ENCODE measurements at regions not wholly inside any gene's neighbourhood (a gene's known extent, or its start where the extent isn't known, plus 50 kb on each side); places are given as distances from the start of the nearest gene placed in this dataset.
"Not testable (repeated sequence)": the region's sequence is repeated elsewhere in the genome, so short reads cannot be mapped to it uniquely, and the experiment has no call there.

DNA sequence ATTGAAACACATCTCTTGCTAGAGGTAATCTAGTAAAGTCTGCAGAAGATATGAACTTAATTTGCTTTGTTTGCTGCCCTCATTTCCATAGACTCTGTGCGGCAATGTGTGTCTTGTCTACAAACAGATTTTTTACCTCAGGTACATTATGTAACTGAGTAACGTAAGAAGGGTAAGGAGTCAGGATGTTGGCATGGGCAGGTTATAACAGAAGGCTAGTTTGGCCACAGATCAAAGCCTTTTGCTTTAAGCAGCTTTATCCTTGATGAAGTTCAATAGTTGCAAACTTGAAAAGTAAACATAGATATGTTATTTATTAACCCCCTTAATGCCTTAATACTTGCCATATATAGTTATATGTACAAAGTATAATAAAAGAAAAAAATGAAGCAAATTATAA lies 391.6 kb upstream of the FKBP1C start:
- DNase-seq (ENCODE audit: low spot score), result no peak

DNA sequence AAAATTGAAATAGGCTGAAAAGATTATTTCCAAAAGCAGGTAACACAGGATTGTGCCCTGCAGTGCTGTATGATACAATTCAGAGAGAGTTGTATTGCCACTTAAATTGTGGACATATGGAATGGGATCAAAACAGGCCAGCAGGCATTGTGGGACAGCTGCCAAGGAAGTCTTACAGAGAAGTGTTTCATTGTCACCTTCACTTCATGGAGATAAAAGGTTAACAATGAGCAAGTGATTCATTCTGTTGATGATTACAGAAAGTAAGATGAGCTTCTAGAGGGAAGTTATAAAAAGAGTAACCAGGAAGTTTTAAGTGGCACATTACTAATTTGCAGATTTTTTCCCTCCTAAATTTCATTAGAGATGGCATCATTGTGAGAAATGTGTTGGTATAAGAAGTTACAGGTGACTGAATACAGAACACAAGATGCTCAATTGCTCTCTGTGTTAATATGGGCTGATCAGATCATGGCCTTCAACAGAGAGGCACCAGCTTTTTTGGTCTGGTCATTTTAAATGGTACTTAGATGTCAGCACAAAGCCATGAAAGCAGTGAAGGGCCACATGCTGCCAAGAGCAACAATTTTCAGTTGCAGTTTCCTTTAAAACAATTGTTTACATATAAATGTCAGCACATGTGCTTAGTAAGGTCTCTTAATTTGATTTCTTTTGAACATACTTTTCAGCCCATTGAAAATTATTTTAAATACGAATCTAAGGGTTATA lies 402.5 kb upstream of the FKBP1C start:
- no peak for DNase-seq (ENCODE audit: low spot score)

DNA sequence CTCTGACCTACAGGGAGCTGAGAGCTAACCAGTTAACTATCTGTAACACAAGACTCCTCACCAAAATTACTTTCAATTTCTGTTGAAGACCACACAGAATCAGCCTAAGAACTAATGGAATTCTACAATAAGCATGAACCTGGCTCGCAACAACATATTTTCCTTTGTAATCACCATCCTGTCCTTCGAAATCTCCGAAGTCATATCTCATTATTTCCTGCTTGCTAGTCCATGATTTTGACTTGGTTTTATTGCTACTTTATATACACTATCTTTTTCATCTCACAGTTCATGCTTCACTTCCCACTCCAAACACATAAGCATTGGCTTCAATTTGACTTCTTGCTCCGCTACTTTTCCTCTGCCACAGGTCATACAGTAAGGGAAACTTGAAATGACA lies 405.8 kb upstream of the FKBP1C start:
- DNase-seq (ENCODE audit: low spot score), result no peak

DNA sequence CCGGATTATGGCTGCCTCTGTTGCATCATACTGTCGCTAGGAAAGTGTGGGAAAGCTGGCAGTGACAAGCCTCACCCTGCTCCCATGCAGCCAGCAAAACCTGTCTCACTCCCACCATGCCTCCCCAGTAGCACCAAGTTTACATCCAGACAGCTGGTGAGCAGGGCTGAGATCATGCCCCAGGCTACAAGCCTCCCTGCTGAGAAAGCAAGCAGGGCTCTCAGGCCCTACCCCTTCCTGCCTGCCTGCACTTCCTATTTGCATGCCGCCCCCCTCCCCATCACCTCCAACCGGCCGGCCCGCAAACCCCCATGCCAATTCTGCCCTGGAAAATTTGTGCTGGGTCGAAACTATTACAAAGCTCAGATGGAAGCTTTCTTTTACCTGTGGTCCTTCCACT lies 408.2 kb upstream of the FKBP1C start:
- DNase-seq (ENCODE audit: low spot score), result no peak

DNA sequence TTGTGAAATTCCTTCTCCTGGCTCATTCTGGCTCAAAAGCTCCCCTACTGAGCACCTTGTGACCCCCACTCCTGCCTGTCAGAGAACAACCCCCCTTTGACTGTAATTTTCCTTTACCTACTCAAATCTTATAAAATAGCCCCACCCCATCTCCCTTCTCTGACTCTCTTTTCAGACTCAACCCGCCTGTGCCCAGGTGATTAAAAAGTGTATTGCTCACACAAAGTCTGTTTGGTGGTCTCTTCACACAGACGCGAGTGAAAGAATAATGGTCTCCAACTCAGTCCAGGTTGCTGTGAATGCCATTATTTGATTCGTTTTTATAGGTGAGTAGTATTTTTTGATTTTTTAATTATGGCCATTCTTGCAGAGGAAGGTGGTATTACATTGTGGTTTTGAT lies 414.1 kb upstream of the FKBP1C start:
- DNase-seq (ENCODE audit: low spot score), result no peak

DNA sequence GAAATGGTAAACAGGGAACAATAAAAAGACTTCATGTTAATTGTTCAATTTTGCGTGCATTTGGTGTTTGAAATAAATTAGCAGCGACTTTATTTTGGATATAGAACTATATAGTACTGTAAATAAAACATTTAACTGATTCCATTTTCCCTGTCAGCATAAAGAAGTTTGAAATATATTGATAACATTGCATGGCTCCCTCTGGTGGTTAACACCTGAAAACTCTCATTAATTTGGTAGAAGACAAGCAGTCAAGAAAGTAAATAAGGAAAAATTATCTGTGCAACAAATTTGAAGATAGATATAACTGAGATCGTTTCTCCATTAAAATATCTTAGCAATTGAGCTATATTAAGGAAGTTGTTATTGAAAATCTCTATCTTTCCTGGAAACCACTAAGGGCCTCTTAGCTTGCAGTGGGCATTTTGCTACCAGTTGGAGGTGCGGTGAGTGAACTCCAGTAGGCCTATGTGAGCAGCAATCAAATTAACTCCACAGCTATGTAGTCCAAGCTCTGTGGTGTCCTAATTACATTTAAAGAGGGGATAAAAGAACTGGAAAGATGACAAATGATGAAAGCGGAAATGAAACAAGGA lies 435.7 kb upstream of the FKBP1C start:
- peak; percentile 7 for DNase-seq (ENCODE audit: low spot score)

DNA sequence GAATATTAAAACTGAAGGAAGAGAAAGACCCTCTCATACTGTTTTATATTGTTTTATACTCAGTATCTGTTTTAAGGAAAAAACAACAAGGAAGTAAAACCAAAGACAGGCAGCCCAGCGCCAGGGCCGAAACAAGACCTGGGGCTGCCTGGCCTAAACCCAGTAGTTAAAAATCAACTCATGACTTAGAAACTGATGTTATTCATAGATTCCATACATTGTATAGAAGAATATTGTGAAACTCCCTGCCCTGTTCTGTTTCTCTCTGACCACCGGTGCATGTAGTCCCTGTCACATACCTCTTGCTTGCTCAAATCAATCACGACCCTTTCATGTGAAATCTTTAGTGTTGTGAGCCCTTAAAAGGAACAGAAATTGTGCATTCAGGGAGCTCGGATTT lies 445.1 kb upstream of the FKBP1C start:
- not testable (repeated sequence) for DNase-seq (ENCODE audit: low spot score)

DNA sequence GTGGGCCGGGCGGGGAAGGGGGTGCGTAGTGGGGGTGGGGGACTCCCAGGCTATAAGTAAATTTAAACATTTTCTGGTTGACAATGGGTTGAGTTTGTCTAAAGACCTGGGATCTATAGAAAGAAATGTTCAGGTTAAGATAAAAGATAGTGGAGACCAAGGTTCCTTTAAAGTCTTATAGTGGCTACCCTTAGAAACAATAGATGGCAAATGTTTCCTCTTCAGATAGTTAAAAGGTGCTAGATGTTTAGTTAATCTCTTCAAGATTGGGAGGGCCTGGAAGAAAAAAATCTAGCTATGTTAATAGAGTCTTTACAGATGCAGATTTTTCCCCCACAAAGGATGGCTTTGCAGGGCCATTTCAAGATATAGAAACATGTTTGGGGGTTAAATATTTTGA lies 446.4 kb upstream of the FKBP1C start:
- DNase-seq (ENCODE audit: low spot score), result no peak

DNA sequence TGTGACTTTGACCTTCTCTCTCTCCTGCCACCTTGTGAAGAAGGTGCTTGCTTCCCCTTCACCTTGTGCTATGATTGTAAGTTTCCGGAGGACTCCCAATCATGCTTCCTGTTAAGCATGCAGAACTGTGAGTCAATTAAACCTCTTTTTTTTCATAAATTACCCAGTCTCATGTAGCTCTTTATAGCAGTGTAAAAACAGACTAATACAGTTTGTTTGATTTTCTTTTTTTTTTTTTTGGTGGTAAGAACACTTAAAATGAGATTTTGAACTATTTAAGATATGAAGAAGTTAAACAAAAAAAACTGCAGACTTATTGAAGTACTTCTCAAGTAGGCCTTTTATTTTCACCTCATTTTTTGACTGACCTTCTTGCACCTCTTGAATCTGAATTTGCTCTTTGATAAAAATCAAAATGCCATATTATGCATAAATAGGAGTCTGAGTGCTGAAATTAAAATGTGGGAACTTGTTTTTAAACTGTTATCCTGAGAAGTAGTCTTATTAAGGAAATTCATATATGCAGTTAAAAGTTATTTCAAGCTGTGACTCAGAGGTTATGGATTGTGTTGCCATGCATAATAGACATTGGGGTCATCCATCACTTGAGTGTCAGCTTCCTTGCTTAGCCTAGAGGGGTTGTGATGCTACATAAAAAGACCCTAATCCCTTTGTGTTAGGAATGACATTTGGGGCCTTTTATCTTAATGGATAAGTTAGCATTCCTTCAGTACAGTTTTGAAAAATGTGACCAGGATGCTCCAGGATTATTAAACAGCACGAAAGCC lies 447.9 kb upstream of the FKBP1C start:
- no peak for DNase-seq (ENCODE audit: low spot score)

DNA sequence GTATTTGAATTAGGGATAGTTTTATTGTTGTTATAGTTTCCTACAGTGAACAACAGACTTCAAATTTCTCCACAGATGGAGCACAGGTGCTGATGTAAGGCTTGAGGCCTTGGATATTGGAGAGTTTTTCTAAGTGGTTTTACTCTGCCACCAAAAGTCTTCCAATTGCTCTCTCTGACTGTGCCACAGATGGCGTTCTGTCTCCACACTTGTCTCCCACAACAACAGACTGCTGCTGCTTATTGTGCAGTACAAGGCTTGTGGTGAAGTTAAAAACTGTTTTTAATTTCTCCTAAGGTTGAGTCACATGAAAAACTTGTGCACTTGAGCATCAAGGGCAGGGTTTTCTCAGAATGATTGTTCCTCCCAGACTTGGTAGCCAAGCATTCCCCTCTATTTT lies 460.9 kb upstream of the KHDRBS2 start:
- DNase-seq (ENCODE audit: low spot score), result peak; percentile 3

DNA sequence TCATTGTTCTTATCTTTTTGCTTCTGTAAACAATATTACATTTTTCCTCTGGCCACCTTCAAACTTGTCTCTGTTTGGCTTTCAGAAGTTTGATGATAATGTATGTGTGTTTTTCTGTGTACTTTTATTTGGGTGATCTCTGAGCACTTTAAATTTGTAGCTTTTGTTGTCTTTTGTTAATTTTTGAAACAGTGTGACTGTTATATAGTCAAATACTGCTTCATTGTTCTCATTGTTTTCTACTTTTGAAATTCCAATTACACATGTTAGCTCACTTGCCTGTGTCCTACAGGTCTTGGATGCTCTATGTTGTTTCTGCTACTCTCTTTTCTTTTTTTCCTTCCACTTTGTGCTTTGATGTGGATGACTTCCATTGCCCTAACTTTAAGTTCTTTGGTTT lies 460.1 kb upstream of the KHDRBS2 start:
- DNase-seq (ENCODE audit: low spot score), result no peak

DNA sequence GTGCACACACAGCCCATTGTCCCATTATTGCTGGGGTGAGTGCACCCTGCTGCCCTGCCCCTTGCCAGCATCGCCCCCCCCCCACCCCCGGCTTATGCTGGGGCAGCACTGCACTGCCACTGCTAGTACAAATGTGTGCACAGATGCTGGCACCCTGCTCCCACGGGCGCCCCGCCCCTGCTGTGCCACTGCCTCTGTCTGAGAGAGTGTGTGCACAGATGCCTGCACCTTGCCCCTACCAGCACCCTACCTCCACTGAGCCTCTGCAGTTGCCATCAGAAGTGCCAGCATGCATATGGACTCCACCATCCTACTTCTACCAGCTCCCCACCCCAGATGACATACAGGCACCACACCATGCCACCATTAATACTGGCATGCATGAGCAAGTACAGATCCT lies 454.6 kb upstream of the KHDRBS2 start:
- no peak for DNase-seq (ENCODE audit: low spot score)

DNA sequence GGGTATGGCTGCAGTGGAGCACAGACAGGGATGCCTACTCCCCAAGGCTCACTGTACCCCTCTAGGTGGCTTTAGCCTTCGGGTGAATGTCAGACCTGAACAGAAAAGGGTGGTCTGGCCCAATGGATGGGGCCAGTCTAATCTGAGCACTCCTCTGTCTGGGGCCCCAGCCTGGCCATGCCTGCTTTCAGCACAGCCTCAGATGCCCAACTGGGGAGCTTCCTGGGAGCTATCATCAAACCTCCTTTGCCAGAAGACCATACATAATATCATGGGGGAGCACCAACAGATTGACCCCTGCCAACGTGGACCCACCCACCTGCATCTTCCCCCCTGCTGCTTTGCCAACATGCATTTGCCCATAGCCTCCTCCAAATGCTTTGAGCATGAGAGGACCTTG lies 454.1 kb upstream of the KHDRBS2 start:
- DNase-seq (ENCODE audit: low spot score), result no peak

DNA sequence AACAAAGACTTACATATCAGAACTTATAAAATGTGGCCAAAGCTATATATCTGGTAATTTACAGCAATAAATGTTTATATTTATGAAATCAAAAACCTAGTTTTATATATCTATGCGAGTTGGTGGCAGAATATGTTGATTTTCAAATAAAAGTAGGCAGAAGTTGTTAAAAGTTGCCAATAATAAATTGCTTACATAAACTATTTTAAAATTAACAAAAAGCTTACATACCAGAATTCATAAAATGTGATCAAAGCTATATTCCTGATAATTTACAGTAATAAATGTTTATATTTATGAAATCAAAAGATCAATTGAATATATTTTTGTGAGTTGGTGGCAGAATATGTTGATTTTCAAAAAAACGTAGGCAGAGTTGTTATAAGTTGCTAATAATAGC lies 451.8 kb upstream of the KHDRBS2 start:
- DNase-seq (ENCODE audit: low spot score), result no peak

DNA sequence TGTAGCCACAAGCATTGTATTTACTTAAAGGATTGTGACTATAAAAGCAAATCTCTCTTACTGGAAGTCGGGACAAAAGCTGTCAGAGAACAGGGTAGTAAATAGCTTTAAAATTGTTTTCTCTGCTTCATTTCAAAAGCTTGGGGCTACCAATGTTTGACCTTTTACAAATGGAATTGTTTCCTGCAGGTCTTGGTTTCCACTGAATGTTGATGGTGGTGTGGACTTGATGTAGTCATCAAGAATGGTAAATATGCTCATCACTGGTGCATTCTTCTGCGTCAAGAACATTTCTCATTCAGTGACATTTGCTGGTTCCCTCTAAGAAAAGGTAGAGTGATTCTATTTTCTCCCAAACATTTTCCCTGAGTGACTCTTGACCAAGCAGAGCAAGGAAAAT lies 435.4 kb upstream of the KHDRBS2 start:
- no peak for DNase-seq (ENCODE audit: low spot score)

DNA sequence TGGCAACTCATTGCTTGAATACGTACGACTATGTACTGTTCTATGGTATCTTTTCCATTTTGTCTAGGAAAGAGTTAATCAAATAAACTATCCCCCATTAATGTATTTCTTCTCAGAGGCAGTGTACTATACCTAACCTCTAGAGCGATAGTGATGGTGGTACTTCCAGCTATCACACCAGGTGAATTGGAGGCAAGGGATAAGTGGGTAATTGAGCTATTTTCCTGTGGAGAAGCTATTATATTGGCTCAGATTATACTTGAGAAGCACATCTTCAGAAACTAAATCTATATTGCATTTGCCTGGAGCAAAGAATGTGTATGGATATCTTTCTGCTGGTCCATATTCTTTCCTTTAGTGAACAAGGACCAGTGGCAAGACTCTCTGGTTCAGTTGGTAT lies 430.7 kb upstream of the KHDRBS2 start:
- DNase-seq (ENCODE audit: low spot score), result no peak

DNA sequence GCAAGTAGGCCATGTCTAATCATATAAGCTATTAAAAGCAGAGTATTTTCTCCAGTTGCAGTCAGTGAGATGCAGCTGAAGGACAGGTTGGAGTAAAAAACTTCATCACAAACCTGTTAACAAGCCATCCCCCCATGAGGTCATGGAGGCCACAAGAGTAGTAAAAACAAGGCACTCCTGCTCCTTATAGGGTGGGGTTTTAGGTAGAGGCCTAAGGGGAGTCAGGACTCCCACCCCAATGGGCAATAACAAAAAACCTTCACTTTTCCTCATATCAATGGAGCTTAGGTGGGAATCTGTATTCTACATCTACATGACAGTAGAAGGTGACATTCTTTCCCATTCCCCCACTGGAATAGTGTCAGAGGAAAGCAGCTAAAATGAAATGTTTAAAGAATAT lies 428.1 kb upstream of the KHDRBS2 start:
- no peak for DNase-seq (ENCODE audit: low spot score)

DNA sequence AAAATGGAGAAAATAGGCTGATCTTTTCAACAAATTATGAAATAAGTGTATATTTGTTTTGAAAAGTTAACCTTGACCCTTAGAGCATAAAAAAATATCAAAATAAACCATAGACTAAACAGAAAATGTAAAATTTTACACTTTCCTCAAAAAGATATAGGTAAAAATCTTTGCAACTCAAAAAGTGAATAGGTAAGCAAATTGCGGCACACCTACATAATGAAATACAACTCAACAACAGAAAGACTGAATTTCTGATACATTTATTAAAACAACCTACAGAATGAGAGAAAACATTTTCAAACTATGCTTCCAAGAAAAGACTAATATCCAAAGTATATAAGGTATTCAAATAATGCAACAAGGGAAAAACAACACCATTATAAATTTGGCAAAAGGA lies 425.7 kb upstream of the KHDRBS2 start:
- DNase-seq (ENCODE audit: low spot score), result no peak

DNA sequence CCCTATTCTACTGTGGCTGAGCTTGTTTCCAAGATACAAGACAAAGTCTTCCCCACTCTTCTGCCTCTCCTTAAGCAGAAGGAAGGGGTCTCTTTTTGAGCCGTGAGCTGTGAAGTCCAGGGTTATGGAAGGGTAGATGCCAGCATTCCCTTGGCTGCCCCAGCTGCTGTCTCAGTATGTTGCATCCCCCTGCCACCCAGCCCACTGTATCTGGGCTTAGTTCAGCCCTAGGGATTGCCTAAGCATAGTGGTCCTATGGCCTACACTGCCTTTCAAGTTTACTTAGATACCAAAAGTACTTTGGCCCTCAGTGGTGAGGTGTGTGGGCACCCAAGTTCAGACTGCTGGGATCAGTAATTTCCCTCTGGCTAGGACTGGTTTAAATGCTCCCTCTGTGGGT lies 421.9 kb upstream of the KHDRBS2 start:
- no peak for DNase-seq (ENCODE audit: low spot score)

DNA sequence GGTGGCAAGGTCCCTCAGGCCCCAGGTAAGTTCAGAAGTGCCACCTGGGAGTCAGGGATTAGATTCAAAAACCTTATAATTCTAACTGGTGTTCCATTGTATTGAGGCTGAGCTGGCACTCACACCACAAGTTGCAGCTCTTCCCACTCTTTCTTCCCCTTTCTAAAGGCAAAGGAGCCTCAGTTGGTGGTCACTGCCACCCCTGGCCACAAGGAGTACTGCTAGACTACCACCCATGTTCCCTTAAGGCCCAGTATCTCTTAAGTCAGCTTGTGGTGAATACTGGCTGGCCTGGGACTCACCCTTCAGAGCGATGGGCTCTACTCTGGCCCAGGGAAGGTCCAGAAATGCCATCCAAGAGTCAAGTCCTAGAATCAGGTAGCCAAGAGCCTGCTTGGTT lies 421.1 kb upstream of the KHDRBS2 start:
- DNase-seq (ENCODE audit: low spot score), result no peak

DNA sequence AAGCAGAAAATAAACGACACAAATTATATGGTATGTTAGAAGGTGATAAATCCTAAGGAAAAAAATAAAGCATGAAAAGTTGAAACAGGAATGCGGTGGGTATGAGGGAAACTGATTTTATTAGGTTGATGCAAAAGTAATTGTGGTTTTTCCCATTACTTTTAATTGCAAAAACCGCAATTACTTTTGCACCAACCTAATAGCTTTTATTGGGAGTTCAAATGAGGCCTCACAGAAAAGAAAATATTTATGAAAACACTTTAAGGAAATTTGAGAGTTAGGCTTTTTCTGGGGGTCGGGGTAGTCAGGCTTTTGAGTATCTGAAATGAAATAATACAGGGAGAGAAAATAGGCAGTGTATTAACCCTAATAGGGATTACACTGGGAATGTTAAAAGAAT lies 397.0 kb upstream of the KHDRBS2 start:
- no peak for DNase-seq (ENCODE audit: low spot score)

DNA sequence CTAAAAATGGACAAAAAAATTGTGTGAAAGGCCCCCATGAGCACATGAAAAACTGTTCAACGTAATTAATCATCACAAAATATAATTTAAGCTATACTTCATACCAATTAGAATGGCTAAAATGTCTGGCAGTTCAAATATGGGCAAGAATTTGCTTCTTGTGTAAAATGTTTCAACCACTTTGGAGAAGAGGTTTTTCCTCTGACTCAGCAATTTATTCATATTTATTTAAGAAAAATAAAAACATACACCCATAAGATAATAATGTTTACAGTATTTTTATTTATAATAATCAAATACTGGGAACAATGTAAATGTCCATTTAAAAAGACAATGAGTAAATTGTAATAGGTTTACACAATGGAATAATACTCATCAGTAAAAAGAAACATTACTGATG lies 395.1 kb upstream of the KHDRBS2 start:
- DNase-seq (ENCODE audit: low spot score), result no peak

DNA sequence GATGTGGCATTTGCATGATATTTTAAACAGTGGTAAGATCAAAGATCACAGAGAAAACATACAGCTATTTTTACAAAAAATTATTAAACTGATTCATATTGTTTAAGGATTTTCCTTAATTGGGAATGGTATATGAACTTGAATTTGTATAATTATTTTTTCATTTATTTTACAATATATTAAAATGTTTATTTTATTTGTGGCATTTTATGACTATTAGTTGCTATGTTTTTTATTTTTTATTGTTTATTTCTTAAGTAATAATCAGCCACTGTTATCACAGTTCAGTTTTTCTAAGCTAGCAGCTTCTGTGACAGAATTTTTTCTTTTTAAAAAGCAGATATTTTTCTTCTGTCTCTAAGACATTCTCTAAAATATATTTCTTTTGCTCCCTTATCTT lies 387.0 kb upstream of the KHDRBS2 start:
- no peak for DNase-seq (ENCODE audit: low spot score)

Measured in cerebellar cortex (tissue), 1 donor.